Colonic mucosa (tissue), 4 donors: ENCODE measurements at regions not wholly inside any gene's neighbourhood (a gene's known extent, or its start where the extent isn't known, plus 50 kb on each side); places are given as distances from the start of the nearest gene placed in this dataset.

Experiments
- DNase-seq: peaks from one replicate; pipeline ENCODE4 v3.0.0-alpha.2; 2020
- H3K27ac ChIP-seq: fragments of 200-600 bp; one replicate; pipeline ENCODE4 v1.8.0; 2021
- H3K27me3 ChIP-seq: fragments of 200-600 bp; one replicate; pipeline ENCODE4 v1.8.0; 2021
- H3K36me3 ChIP-seq: fragments of 200-600 bp; one replicate; pipeline ENCODE4 v1.8.0; 2021
- H3K4me1 ChIP-seq: fragments of 200-600 bp; one replicate; pipeline ENCODE4 v1.8.0; 2021; ENCODE audit warnings: mild to moderate bottlenecking
- H3K4me3 ChIP-seq: fragments of 200-600 bp; one replicate; pipeline ENCODE4 v1.8.0; 2021
- H3K9ac ChIP-seq, 2 donors: one replicate each; pipeline ENCODE4 v1.7.0; 2013; ENCODE audit warnings: control low read depth in 2 of 2, low read depth in 2 of 2, low read length in 2 of 2
- H3K9me3 ChIP-seq: fragments of 200-600 bp; one replicate; pipeline ENCODE4 v1.8.0; 2021
- CTCF ChIP-seq: fragments of 200-600 bp; IDR thresholded peaks from one replicate; pipeline ENCODE4 v1.8.0; 2022; ENCODE audit warnings: antibody characterized with exemption, mild to moderate bottlenecking
- intact Hi-C: fragments of 100-400 bp; cut with DNase I; formaldehyde crosslinking; loops from one replicate; pipeline ENCODE4 v1.14.1; 2022
- donor health status: healthy.
- donor health status: DM: no; HTN: no; CAD: no.
- donor health status: DM: no; HTN: no; CAD: no.

GRCh38 chr1:187046293-187046692 lies 217.5 kb downstream of the PLA2G4A start:
- intact Hi-C loops, result no loop called here
- no peak for TF ChIP-seq CTCF
- Histone ChIP-seq H3K27me3 (no peaks in the 10 kb centered on the region), H3K27ac (no peak overlapping the region), H3K4me1 (no peaks in the 10 kb centered on the region), H3K36me3 (no peaks in the 10 kb centered on the region), H3K9ac (no peak overlapping the region), H3K4me3 (no peak overlapping the region), H3K9me3 (no peaks in the 10 kb centered on the region)
- no peak for DNase-seq

DNA sequence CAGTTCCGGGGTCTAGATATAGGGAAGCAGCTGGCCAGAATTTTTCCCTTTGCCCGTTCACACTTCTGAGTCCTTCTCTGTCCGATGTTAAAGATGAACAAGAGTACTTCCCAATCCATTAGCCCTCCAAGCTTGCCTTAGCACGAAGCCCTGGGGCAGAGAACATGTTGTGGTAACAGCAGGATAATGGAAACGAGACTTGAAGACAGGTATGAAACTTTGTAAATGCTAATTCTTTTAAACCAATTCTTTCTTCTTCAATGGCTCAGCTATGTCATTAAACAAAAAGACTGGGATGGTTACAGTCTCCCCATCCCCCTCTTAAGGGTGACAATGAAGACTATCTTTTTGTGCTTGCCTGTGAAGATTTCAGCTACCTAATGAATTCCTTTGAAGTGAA lies 218.5 kb downstream of the PLA2G4A start:
- no peak overlapping the region for H3K4me3 ChIP-seq
- no peaks in the 10 kb centered on the region for H3K27me3 ChIP-seq
- TF ChIP-seq CTCF, result no peak
- DNase-seq, result no peak
- H3K4me1 ChIP-seq, result no peaks in the 10 kb centered on the region
- H3K27ac ChIP-seq, result no peak overlapping the region
- H3K36me3 ChIP-seq, result no peaks in the 10 kb centered on the region
- intact Hi-C loops, result no loop called here
- no peak overlapping the region for H3K9ac ChIP-seq
- no peaks in the 10 kb centered on the region for H3K9me3 ChIP-seq

DNA sequence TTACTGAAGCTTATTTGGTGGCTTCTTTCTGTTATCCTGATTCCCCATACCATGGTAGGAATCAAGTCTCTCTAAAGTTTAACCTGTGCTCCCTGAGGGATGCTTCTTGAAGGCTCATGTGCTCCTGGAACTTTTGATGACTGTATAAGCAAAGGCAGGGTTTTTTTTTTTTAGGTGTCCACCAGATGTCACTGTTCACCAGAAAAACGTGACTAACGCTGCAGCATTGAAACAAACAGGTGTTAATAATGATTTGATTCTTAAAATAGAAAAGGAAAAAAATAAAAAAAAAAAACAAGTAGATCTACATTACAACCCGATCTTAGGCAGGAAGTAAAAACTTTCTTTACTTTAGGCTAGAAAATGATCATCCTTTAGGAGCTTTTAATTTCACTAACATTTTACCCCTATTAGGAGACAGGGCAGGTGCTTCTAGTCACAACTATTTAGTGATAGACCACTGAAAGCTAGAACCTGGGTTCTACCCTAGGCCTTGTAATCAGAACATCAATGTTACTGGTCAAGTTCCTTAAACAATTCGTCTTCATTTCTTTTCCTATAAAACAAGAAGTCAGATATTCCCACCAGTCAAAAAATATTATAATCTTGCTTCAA lies 223.0 kb downstream of the PLA2G4A start:
- H3K4me1 ChIP-seq, result no peaks in the 10 kb centered on the region
- no peak overlapping the region for H3K9ac ChIP-seq
- no peaks in the 10 kb centered on the region for H3K36me3 ChIP-seq
- no peaks in the 10 kb centered on the region for H3K27me3 ChIP-seq
- no peak for TF ChIP-seq CTCF
- intact Hi-C loops, result no loop called here
- no peak for DNase-seq
- H3K4me3 ChIP-seq, result no peak overlapping the region
- H3K9me3 ChIP-seq, result no peaks in the 10 kb centered on the region
- H3K27ac ChIP-seq, result no peak overlapping the region

DNA sequence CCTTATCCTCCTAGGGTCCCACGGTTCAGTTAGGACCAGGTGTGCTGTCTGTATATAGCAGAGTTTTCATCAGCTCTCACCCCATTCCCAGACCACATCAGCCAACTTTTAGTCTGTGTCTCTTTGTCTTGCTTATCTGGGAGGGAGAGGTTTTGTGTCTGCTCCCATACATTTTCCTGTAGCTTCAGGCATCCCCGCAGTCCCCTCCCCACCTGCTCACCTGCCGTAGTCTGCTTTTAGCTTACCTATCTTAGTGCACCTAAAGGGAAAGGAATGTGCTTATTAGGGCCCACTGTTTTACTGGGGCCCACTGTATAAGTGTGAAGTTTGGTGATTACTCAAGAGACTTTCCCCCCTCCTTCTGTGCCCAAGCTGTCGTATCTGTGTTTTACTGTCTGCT lies 225.1 kb downstream of the PLA2G4A start:
- Histone ChIP-seq H3K36me3 (no peaks in the 10 kb centered on the region), H3K9me3 (no peaks in the 10 kb centered on the region), H3K9ac (no peak overlapping the region), H3K4me1 (no peaks in the 10 kb centered on the region), H3K4me3 (no peak overlapping the region), H3K27me3 (no peaks in the 10 kb centered on the region), H3K27ac (no peak overlapping the region)
- no peak for TF ChIP-seq CTCF
- intact Hi-C loops, result no loop called here
- no peak for DNase-seq

DNA sequence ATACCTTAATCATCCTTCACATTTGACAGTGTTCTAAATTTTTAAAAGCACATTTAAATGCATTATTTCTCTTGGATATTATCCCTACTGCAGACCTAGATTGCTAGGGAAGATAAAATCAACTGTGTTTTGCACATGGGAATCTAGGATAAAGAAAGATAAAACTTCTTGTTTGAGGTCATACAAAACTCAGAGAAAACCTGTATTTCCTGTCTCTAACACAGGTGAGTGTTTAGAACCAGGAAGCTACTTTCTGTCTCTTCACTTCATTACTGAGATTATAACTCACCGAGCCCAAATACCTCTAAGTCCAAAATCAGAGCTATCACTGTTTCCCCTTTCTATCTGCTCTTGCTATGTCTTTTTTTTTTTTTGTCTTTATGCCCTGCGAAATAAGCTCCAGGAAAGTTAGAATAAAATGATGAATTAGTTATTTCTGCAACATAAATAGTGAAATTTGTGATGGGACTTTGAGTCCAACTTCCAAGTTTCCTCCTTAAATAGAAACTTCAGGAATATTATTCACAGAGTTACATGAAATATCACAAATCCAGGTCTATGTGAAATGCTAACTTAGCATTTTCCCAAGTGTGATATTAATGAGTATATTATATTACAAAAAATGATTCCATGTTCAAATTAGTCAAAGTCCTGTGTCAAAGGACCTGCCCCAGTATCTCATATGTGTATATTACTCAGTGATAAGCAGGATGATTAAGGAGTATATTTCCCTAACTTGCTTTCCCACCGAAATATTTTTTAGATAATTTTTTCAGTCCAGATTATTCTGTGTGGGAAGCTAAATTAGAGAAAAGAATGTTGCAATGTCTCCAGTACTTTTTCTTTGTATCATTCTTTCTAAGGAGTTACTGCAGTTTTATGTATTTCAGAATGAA lies 226.4 kb downstream of the PLA2G4A start:
- Histone ChIP-seq H3K27me3 (no peaks in the 10 kb centered on the region), H3K4me3 (no peak overlapping the region), H3K27ac (no peak overlapping the region), H3K4me1 (no peaks in the 10 kb centered on the region), H3K9me3 (no peaks in the 10 kb centered on the region), H3K9ac (no peak overlapping the region), H3K36me3 (no peaks in the 10 kb centered on the region)
- intact Hi-C loops, result no loop called here
- DNase-seq, result no peak
- TF ChIP-seq CTCF, result no peak
